Thyroid gland (tissue), 4 donors: ENCODE measurements at regions not wholly inside any gene's neighbourhood (a gene's known extent, or its start where the extent isn't known, plus 50 kb on each side); places are given as distances from the start of the nearest gene placed in this dataset.

Experiments used
- DNase-seq, 2 donors: peaks; one replicate each; pipeline ENCODE4 v3.0.0-alpha.2; 2019
- H3K27ac ChIP-seq, 3 donors: fragments of 200-600 bp; sonication (generic); 1 replicate in 2 of 3; 2 replicates in 1 of 3; pipeline ENCODE4 v1.5.1; 2016 to 2019; ENCODE audit warnings: mild to moderate bottlenecking in 1 of 3, moderate library complexity in 1 of 3
- H3K27me3 ChIP-seq: fragments of 200-600 bp; sonication (generic); one replicate; pipeline ENCODE4 v1.5.1; 2019
- H3K36me3 ChIP-seq, 2 donors: fragments of 200-600 bp; sonication (generic); one replicate each; pipeline ENCODE4 v1.5.1; 2016 to 2019
- H3K4me1 ChIP-seq, 2 donors: fragments of 200-600 bp; sonication (generic); one replicate each; pipeline ENCODE4 v1.5.1; 2017 to 2019
- H3K4me3 ChIP-seq, 3 donors: fragments of 200-600 bp; sonication (generic); replicated peaks in 1 of 3; 1 replicate in 2 of 3; 2 replicates in 1 of 3; pipeline ENCODE4 v1.5.1; 2016; ENCODE audit warnings: mild to moderate bottlenecking in 1 of 3
- H3K9me3 ChIP-seq: fragments of 200-600 bp; sonication (generic); one replicate; pipeline ENCODE4 v1.5.1; 2017
- POLR2A ChIP-seq, 2 donors: fragments of 450-650 bp; IDR thresholded peaks; one replicate each; pipeline ENCODE4 v1.6.1; 2017; ENCODE audit warnings: antibody characterized with exemption in 2 of 2, mild to moderate bottlenecking in 2 of 2, moderate library complexity in 1 of 2
- WGBS, 2 donors: methylation state at CpG; one replicate each; pipeline ENCODE4 v1.1.5; 2017; 5-methylcytosine and 5-hydroxymethylcytosine counted together
- intact Hi-C: fragments of 100-400 bp; cut with DNase I; formaldehyde crosslinking; loops from one replicate; pipeline ENCODE4 v1.15.1; 2023
- TF ChIP-seq, protein P1 (sequence below), 6 experiments: fragments of 200-600 bp in 3 of 6; fragments of 450-650 bp in 3 of 6; sonication (generic) in 3 of 6; IDR thresholded peaks; one replicate each; pipeline ENCODE4 v1.5.1; 2016 to 2019; ENCODE audit warnings: antibody characterized with exemption in 6 of 6, mild to moderate bottlenecking in 2 of 6, inconsistent platforms in 1 of 6, moderate library complexity in 1 of 6

DNA sequence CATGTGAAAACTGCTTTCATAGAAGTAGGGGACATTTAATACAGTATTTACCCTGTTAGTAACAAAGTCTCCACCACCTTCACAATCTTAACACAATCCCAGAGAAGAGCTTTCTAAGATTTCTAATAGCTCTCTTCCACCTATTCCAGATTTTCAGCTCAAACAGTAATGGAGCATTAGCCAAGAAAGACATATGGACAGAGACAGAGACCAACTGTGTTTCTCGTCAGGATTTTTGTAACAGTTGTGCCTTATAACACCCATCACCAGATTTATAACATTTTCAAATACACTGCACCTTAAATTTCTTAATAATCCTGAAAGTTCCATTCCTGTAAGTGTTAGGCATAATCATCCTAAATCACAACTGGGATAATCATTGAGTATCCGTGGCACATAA is 321.2 kb upstream of the TMTC1 start:
- Histone ChIP-seq H3K4me1 (no peaks in the 10 kb centered on the region), H3K27me3 (no peaks in the 10 kb centered on the region), H3K27ac (no peak overlapping the region), H3K36me3 (no peaks in the 10 kb centered on the region), H3K4me3 (no peak overlapping the region), H3K9me3 (no peaks in the 10 kb centered on the region)
- no peak for DNase-seq
- TF ChIP-seq, protein P1, sequence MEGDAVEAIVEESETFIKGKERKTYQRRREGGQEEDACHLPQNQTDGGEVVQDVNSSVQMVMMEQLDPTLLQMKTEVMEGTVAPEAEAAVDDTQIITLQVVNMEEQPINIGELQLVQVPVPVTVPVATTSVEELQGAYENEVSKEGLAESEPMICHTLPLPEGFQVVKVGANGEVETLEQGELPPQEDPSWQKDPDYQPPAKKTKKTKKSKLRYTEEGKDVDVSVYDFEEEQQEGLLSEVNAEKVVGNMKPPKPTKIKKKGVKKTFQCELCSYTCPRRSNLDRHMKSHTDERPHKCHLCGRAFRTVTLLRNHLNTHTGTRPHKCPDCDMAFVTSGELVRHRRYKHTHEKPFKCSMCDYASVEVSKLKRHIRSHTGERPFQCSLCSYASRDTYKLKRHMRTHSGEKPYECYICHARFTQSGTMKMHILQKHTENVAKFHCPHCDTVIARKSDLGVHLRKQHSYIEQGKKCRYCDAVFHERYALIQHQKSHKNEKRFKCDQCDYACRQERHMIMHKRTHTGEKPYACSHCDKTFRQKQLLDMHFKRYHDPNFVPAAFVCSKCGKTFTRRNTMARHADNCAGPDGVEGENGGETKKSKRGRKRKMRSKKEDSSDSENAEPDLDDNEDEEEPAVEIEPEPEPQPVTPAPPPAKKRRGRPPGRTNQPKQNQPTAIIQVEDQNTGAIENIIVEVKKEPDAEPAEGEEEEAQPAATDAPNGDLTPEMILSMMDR (IDR thresholded peaks at IDR 0.05) = no peak
- no peak for TF ChIP-seq POLR2A (IDR thresholded peaks at IDR 0.05)
- intact Hi-C loops = no loop called here
- WGBS, 2 donors = 88 to 91% methylated on average over 2 of the region's 2 CpGs

DNA sequence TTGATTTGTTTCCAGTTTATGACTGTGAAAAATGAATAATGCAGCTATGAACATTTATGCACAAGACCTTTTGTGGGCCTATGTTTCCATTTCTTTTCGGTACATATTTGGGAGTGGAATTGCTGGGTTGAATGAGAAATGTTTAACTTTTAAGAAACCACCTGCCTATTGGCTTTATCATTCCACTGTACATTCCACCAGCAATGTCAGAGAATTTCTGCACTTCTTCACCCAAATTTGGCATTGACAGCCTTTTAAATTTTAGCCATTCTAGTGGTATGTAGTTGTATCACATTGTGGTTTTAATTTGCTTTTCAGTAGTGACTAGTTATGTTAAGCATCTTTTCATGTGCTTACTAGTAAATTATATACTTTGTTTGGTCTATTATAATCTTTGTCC is 317.0 kb upstream of the TMTC1 start:
- no peak overlapping the region for H3K4me3 ChIP-seq
- no peaks in the 10 kb centered on the region for H3K36me3 ChIP-seq
- H3K27ac ChIP-seq = no peak overlapping the region
- no peak for DNase-seq
- no peaks in the 10 kb centered on the region for H3K9me3 ChIP-seq
- WGBS, 2 donors = 93 to 98% methylated on average over 1 of the region's 1 CpG
- no peaks in the 10 kb centered on the region for H3K4me1 ChIP-seq
- TF ChIP-seq POLR2A (IDR thresholded peaks at IDR 0.05) = no peak
- TF ChIP-seq, protein P1 (IDR thresholded peaks at IDR 0.05) = no peak
- intact Hi-C loops = no loop called here
- H3K27me3 ChIP-seq = no peaks in the 10 kb centered on the region

DNA sequence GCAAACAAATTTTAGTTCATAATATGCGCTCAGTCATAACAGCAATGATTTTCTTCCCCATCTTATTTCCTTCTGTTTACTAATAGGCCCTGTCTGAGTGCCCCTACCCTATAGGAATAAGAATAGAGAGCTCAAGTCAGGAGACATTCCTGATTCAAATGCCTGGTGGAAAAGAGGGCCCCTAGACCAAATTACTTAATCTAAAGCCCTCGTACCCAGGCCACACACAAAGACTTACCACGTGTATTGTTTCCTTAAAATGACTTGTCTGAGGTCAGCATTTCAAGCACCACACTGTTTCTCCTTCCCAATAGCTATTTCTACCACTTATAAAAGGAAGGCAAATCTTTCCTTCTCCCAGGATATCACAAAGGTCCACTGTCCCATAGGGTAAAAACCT is 314.9 kb upstream of the TMTC1 start:
- Histone ChIP-seq H3K27me3 (no peaks in the 10 kb centered on the region), H3K4me3 (no peak overlapping the region), H3K27ac (no peak overlapping the region), H3K4me1 (no peaks in the 10 kb centered on the region), H3K36me3 (no peaks in the 10 kb centered on the region), H3K9me3 (no peaks in the 10 kb centered on the region)
- intact Hi-C loops = no loop called here
- TF ChIP-seq POLR2A (IDR thresholded peaks at IDR 0.05) = no peak
- TF ChIP-seq, protein P1 (IDR thresholded peaks at IDR 0.05) = no peak
- DNase-seq = no peak
- 44 to 52% methylated on average over 3 of the region's 3 CpGs for WGBS, 2 donors

DNA sequence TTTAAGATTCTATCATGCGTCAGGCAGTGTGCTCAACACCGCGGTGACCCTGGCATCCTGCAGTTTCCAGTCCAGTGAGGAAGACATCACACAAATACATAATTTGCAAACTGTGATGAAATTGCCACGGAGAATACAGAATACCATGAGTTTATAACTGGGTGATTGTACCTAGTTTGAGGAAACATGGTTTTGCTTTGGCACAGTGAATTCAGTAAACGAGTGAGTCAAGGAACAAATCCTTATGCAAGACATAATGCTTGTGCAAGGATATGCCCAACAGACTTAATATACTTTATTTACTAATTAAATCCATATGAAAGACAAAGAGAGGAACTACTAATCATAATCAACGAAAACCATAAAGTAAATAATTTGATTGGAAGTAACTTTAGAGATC is 311.8 kb upstream of the TMTC1 start:
- intact Hi-C loops = no loop called here
- H3K36me3 ChIP-seq = no peaks in the 10 kb centered on the region
- H3K9me3 ChIP-seq = no peaks in the 10 kb centered on the region
- H3K4me1 ChIP-seq = no peaks in the 10 kb centered on the region
- no peak for DNase-seq
- H3K27me3 ChIP-seq = no peaks in the 10 kb centered on the region
- H3K27ac ChIP-seq = no peak overlapping the region
- WGBS, 2 donors = 83 to 90% methylated on average over 6 of the region's 6 CpGs
- TF ChIP-seq, protein P1 (IDR thresholded peaks at IDR 0.05) = no peak
- no peak for TF ChIP-seq POLR2A (IDR thresholded peaks at IDR 0.05)
- no peak overlapping the region for H3K4me3 ChIP-seq

DNA sequence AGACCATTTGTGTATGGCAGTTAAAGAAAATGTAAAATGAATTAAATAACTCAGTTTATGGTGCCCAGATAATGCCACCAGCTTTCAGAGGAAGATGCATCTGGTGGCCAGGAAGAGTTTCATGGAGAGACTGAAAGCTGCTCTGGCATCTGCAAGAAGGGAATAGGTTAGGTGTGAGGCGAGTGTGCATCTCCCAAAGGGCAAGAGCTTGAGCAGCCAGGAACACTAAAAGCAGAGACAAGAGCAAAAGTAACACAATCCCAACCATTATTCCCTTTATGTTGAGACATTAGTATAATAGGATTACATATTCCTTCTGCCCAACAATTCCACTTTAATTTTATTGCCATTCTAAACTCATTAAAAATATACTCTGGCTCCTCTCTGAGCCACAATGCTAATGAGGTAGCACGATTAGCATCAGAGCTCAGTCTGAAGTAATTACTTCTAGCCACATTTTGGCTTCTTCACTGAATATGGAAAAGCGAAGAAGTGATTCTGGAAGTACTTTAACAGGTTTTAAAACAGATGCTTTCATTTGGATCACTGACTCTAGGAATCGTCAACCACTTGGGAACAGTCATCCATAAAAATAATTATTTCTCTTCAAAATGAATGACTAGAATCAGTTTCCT is 309.4 kb upstream of the TMTC1 start:
- H3K36me3 ChIP-seq = no peaks in the 10 kb centered on the region
- no peak overlapping the region for H3K27ac ChIP-seq
- DNase-seq = no peak
- H3K9me3 ChIP-seq = no peaks in the 10 kb centered on the region
- H3K4me1 ChIP-seq = no peaks in the 10 kb centered on the region
- no peak for TF ChIP-seq POLR2A (IDR thresholded peaks at IDR 0.05)
- TF ChIP-seq, protein P1 (IDR thresholded peaks at IDR 0.05) = no peak
- no peaks in the 10 kb centered on the region for H3K27me3 ChIP-seq
- intact Hi-C loops = no loop called here
- 76 to 78% methylated on average over 4 of the region's 4 CpGs for whole genome bisulfite sequencing, 2 donors
- no peak overlapping the region for H3K4me3 ChIP-seq
